ENCODE measurements at regions not wholly inside any gene's neighbourhood (a gene's known extent, or its start where the extent isn't known, plus 50 kb on each side); places are given as distances from the start of the nearest gene placed in this dataset.

DNA sequence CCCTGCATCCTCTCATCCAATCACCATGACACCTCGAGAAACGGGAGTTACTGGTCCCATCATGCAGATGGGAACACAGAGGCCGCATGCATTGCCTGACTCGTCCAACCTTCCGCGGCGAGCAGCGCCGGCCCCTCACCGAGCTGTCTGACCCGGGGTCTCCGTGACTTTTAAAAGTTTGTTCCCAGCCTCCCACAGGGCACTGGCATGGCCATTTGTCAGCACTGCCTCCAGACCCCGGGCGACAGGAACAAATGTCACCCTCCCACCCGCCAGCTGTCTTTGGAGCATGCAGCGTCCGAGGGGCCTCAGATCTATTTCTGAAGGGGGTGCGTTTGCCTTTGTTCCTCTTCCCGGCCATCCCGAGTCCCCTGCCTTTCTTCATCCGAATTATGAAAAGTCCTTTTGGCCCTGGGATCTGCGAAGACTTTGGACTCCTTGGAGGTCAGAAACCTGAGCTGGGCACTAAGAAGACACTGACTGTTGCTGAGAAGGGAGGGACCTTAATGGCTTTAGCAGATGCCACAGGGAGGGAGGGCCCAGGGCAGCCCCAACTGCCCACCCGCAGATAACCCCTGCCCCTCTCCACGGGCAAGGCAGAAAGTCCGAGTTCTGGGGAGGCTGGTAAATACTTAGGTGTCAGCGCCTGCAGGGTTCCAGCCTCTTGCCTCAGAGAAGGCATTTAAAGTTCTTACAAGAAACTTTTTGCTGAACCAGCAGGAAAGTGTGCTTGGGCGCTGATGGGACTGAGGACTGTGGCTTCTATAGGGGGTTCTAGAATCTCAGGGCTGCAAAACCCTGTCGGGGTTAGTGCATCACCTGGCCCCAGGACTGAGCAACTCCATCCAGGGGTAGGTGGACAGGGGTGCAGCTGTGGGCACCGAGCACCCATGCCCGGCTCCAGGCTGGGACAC lies 348.1 kb downstream of the FOXL1 start:
- TF ChIP-seq EZH2 (IDR thresholded peaks at IDR 0.05; ENCODE audit: low read length, missing control alignments) = no peak
- TF ChIP-seq, protein P1, sequence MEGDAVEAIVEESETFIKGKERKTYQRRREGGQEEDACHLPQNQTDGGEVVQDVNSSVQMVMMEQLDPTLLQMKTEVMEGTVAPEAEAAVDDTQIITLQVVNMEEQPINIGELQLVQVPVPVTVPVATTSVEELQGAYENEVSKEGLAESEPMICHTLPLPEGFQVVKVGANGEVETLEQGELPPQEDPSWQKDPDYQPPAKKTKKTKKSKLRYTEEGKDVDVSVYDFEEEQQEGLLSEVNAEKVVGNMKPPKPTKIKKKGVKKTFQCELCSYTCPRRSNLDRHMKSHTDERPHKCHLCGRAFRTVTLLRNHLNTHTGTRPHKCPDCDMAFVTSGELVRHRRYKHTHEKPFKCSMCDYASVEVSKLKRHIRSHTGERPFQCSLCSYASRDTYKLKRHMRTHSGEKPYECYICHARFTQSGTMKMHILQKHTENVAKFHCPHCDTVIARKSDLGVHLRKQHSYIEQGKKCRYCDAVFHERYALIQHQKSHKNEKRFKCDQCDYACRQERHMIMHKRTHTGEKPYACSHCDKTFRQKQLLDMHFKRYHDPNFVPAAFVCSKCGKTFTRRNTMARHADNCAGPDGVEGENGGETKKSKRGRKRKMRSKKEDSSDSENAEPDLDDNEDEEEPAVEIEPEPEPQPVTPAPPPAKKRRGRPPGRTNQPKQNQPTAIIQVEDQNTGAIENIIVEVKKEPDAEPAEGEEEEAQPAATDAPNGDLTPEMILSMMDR (conservative IDR thresholded peaks at IDR 0.05 in 1 of 2, IDR thresholded peaks at IDR 0.05 in 1 of 2; ENCODE audit: low read depth in 1 of 2, low read length in 2 of 2) = no peak
